ENCODE measurements at regions not wholly inside any gene's neighbourhood (a gene's known extent, or its start where the extent isn't known, plus 50 kb on each side); places are given as distances from the start of the nearest gene placed in this dataset.
A peak's percentile ranks its signal among the peaks of the same experiment; 100 is the strongest.
"Not testable (repeated sequence)": the region's sequence is repeated elsewhere in the genome, so short reads cannot be mapped to it uniquely, and the experiment has no call there.

- Histone ChIP-seq H3K4me3 (no peak overlapping the region), H3K9me3 (no peaks in the 10 kb centered on the region), H3K4me1 (no peaks in the 10 kb centered on the region), H3K36me3 (ENCODE audit: low read depth, missing control alignments) (no peaks in the 10 kb centered on the region), H3K27ac (no peak overlapping the region), H3K27me3 (no peaks in the 10 kb centered on the region)
- TF ChIP-seq POLR2A (IDR thresholded peaks at IDR 0.05) (no peak), CTCF (IDR thresholded peaks at IDR 0.05) (no peak)
- intact Hi-C loops (cut with DNase I; ENCODE audit: low total_unique reads): no loop called here
- 87 to 90% methylated on average over 10 of the region's 10 CpGs for WGBS, 2 donors
- no peak for DNase-seq
Measured at GRCh38 chr10:117622471-117623184, 80.1 kb downstream of the EMX2 start.

GRCh38 chr10:117626228-117626627, 83.7 kb downstream of the EMX2 start:
- Histone ChIP-seq H3K27me3 (no peaks in the 10 kb centered on the region), H3K36me3 (ENCODE audit: low read depth, missing control alignments) (no peaks in the 10 kb centered on the region), H3K27ac (no peak overlapping the region), H3K4me3 (no peak overlapping the region), H3K9me3 (no peaks in the 10 kb centered on the region), H3K4me1 (peaks cover 9% of the 10 kb centered on the region)
- 79 to 88% methylated on average over 8 of the region's 8 CpGs for WGBS, 2 donors
- DNase-seq: no peak
- TF ChIP-seq CTCF (IDR thresholded peaks at IDR 0.05) (no peak), POLR2A (IDR thresholded peaks at IDR 0.05) (no peak)
- intact Hi-C loops (cut with DNase I; ENCODE audit: low total_unique reads): no loop called here

GRCh38 chr10:117627561-117627960, 85.0 kb downstream of the EMX2 start:
- Histone ChIP-seq H3K36me3 (ENCODE audit: low read depth, missing control alignments) (no peaks in the 10 kb centered on the region), H3K9me3 (no peaks in the 10 kb centered on the region), H3K4me1 (peaks cover 12% of the 10 kb centered on the region), H3K27me3 (no peaks in the 10 kb centered on the region), H3K27ac (no peak overlapping the region), H3K4me3 (no peak overlapping the region)
- 92 to 96% methylated on average over 4 of the region's 4 CpGs for WGBS, 2 donors
- TF ChIP-seq CTCF (IDR thresholded peaks at IDR 0.05) (no peak), POLR2A (IDR thresholded peaks at IDR 0.05) (no peak)
- intact Hi-C loops (cut with DNase I; ENCODE audit: low total_unique reads): no loop called here
- no peak for DNase-seq

- WGBS, 2 donors: 79 to 83% methylated on average over 9 of the region's 9 CpGs
- H3K4me1 ChIP-seq: peaks cover 12% of the 10 kb centered on the region
- H3K36me3 ChIP-seq (ENCODE audit: low read depth, missing control alignments); DNase-seq; H3K27ac ChIP-seq; intact Hi-C loops (cut with DNase I; ENCODE audit: low total_unique reads); H3K27me3 ChIP-seq; H3K9me3 ChIP-seq; H3K4me3 ChIP-seq: not testable (repeated sequence)
Measured at GRCh38 chr10:117629717-117630116, 87.2 kb downstream of the EMX2 start.

- intact Hi-C loops (cut with DNase I; ENCODE audit: low total_unique reads): no loop called here
- Histone ChIP-seq H3K4me1 (peaks cover 12% of the 10 kb centered on the region), H3K4me3 (no peak overlapping the region), H3K27ac (peak overlapping the region in 1 of 2 donors; percentile 36), H3K9me3 (no peaks in the 10 kb centered on the region), H3K27me3 (no peaks in the 10 kb centered on the region), H3K36me3 (ENCODE audit: low read depth, missing control alignments) (no peaks in the 10 kb centered on the region)
- TF ChIP-seq POLR2A (IDR thresholded peaks at IDR 0.05): no peak
- no peak for TF ChIP-seq CTCF (IDR thresholded peaks at IDR 0.05)
- WGBS, 2 donors: 59 to 66% methylated on average over 10 to 11 of the region's 11 CpGs
- DNase-seq: peak; percentile 82
Measured at GRCh38 chr10:117631276-117632145, 89.0 kb downstream of the EMX2 start.

All from testis (tissue), 2 donors.